Gastrocnemius medialis (tissue), 4 donors: ENCODE measurements at regions not wholly inside any gene's neighbourhood (a gene's known extent, or its start where the extent isn't known, plus 50 kb on each side); places are given as distances from the start of the nearest gene placed in this dataset.

Experiments used
- ATAC-seq, 2 donors: fragments of 150-250 bp; one replicate each; pipeline ENCODE4 v1.9.1; 2016
- DNase-seq, 2 donors: peaks; one replicate each; pipeline ENCODE4 v3.0.0-alpha.2; 2019
- H3K27ac ChIP-seq, 4 donors: fragments of 200-600 bp; sonication (generic); 1 replicate in 1 of 4; 2 replicates in 3 of 4; pipeline ENCODE4 v1.5.1; 2016 to 2018; ENCODE audit warnings: mild to moderate bottlenecking in 2 of 4, moderate library complexity in 1 of 4
- H3K27me3 ChIP-seq, 3 donors: fragments of 200-600 bp; sonication (generic) in 2 of 3; 1 replicate in 1 of 3; 2 replicates in 2 of 3; pipeline versions ENCODE4 v1.5.1 to v1.6.0; 2016 to 2019; ENCODE audit warnings: mild to moderate bottlenecking in 1 of 3, moderate library complexity in 1 of 3
- H3K36me3 ChIP-seq, 2 donors: fragments of 200-600 bp; sonication (generic) in 1 of 2; one replicate each; pipeline ENCODE4 v1.5.1; 2017 to 2018
- H3K4me1 ChIP-seq, 2 donors: fragments of 200-600 bp; sonication (generic) in 1 of 2; one replicate each; pipeline ENCODE4 v1.5.1; 2016 to 2017; ENCODE audit warnings: mild to moderate bottlenecking in 2 of 2
- H3K4me3 ChIP-seq, 4 donors: fragments of 200-600 bp; sonication (generic) in 3 of 4; 1 replicate in 1 of 4; 2 replicates in 3 of 4; pipeline ENCODE4 v1.5.1; 2016 to 2019; ENCODE audit warnings: mild to moderate bottlenecking in 2 of 4
- H3K9me3 ChIP-seq, 3 donors: fragments of 200-600 bp; sonication (generic) in 2 of 3; 1 replicate in 1 of 3; 2 replicates in 2 of 3; pipeline ENCODE4 v1.5.1; 2016 to 2019
- POLR2A ChIP-seq, 2 donors: fragments of 450-650 bp; IDR thresholded peaks; one replicate each; pipeline ENCODE4 v1.6.1; 2017; ENCODE audit warnings: antibody characterized with exemption in 2 of 2, mild to moderate bottlenecking in 2 of 2, moderate library complexity in 2 of 2
- in situ Hi-C, 4 donors: fragments of 200-750 bp; cut with MboI; loops; one replicate each; pipeline versions ENCODE4 v1.15.0 to v1.8.0; 2017; ENCODE audit warnings: low sequenced_read_pairs in 4 of 4
- intact Hi-C: fragments of 100-400 bp; cut with DNase I; formaldehyde crosslinking; loops from one replicate; pipeline ENCODE4 v1.15.1; 2023; ENCODE audit warnings: low total_unique reads
- TF ChIP-seq, protein P1 (sequence below), 5 experiments: fragments of 450-650 bp in 3 of 5; fragments of 200-600 bp in 2 of 5; sonication (generic) in 2 of 5; IDR thresholded peaks in 4 of 5; conservative IDR thresholded peaks in 1 of 5; 1 replicate in 4 of 5; 2 replicates in 1 of 5; pipeline ENCODE4 v1.5.1; 2016 to 2019; ENCODE audit warnings: antibody characterized with exemption in 5 of 5, mild to moderate bottlenecking in 3 of 5, moderate library complexity in 3 of 5

DNA sequence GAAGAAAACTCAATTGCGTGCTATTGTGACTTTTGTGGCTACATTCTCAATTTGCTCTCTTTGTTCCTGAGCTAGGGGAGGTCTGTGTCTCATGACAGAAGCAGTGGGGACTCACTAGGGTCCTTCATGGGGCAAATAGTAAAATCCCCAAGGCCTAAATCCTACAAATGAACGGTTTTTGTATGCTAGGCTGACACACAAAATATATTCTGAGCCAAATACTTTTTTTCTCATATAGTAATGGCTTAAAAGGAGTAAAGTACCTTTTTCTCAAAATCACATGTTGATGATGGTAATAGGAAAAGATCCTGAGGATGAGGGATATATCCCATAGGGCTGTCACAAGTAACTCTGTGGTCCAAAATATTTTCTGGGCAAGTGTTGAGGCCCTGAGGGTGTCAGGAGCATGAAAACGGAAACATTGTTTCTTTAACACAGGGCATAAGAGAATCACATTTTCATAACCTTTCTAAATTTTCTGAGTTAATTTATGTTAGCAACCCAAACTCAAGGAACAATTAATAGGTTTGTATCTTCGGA, 77.5 kb upstream of the CNTNAP4 start:
- Histone ChIP-seq H3K27ac (no peak overlapping the region), H3K36me3 (no peaks in the 10 kb centered on the region), H3K27me3 (no peaks in the 10 kb centered on the region), H3K4me3 (no peak overlapping the region), H3K4me1 (no peaks in the 10 kb centered on the region), H3K9me3 (no peaks in the 10 kb centered on the region)
- ATAC-seq (no peak), DNase-seq (no peak)
- TF ChIP-seq, protein P1, sequence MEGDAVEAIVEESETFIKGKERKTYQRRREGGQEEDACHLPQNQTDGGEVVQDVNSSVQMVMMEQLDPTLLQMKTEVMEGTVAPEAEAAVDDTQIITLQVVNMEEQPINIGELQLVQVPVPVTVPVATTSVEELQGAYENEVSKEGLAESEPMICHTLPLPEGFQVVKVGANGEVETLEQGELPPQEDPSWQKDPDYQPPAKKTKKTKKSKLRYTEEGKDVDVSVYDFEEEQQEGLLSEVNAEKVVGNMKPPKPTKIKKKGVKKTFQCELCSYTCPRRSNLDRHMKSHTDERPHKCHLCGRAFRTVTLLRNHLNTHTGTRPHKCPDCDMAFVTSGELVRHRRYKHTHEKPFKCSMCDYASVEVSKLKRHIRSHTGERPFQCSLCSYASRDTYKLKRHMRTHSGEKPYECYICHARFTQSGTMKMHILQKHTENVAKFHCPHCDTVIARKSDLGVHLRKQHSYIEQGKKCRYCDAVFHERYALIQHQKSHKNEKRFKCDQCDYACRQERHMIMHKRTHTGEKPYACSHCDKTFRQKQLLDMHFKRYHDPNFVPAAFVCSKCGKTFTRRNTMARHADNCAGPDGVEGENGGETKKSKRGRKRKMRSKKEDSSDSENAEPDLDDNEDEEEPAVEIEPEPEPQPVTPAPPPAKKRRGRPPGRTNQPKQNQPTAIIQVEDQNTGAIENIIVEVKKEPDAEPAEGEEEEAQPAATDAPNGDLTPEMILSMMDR (IDR thresholded peaks at IDR 0.05 in 4 of 5, conservative IDR thresholded peaks at IDR 0.05 in 1 of 5) = no peak
- TF ChIP-seq POLR2A (IDR thresholded peaks at IDR 0.05) = no peak
- in situ Hi-C loops = no loop called here
- intact Hi-C loops = no loop called here

DNA sequence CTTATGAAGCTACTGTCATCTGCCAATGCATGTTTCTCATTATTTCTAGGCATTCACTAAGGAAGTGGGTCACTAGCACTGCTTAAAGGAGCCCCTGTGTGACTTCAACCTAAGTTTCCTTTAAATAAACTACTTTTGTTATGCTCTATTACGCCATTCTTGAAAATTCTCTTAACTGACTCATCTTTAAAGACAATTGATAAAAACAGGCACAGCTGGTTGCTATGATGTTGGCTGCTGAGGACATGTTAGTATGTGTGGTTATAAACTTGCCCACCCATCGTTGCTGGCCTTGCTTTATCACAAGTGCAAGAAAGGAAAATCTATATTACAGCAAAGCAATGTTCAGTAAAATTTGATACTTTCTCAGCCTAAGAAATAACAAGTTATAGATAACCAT, 75.8 kb upstream of the CNTNAP4 start:
- no peaks in the 10 kb centered on the region for H3K4me1 ChIP-seq
- H3K36me3 ChIP-seq = no peaks in the 10 kb centered on the region
- ATAC-seq (no peak), DNase-seq (no peak)
- no peaks in the 10 kb centered on the region for H3K9me3 ChIP-seq
- intact Hi-C loops (no loop called here), in situ Hi-C loops (no loop called here)
- H3K4me3 ChIP-seq = no peak overlapping the region
- no peaks in the 10 kb centered on the region for H3K27me3 ChIP-seq
- TF ChIP-seq POLR2A (IDR thresholded peaks at IDR 0.05) = no peak
- TF ChIP-seq, protein P1 (IDR thresholded peaks at IDR 0.05 in 4 of 5, conservative IDR thresholded peaks at IDR 0.05 in 1 of 5) = no peak
- no peak overlapping the region for H3K27ac ChIP-seq

DNA sequence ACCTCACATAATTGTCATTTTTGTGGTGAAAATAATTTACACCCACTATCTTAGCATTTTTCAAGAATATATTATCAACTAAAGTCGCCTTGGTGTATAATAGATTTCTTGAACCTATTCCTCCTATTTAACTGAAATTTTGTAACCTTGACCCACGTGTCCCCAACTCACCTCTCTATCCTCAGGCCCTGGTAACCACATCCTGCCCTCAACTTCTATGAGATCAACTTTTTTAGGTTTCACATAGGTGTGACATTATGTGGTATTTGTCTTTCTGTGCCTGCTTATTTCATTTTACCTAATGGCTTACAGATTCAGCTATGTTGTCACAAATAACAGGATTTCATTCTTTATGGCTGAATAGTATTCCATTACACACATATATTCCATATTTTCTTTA, 73.0 kb upstream of the CNTNAP4 start:
- DNase-seq (no peak), ATAC-seq (no peak)
- no peak for TF ChIP-seq POLR2A (IDR thresholded peaks at IDR 0.05)
- TF ChIP-seq, protein P1 (IDR thresholded peaks at IDR 0.05 in 4 of 5, conservative IDR thresholded peaks at IDR 0.05 in 1 of 5) = no peak
- in situ Hi-C loops = no loop called here
- H3K4me1 ChIP-seq = no peaks in the 10 kb centered on the region
- intact Hi-C loops = no loop called here
- H3K27ac ChIP-seq = no peak overlapping the region
- no peaks in the 10 kb centered on the region for H3K27me3 ChIP-seq
- no peaks in the 10 kb centered on the region for H3K9me3 ChIP-seq
- no peaks in the 10 kb centered on the region for H3K36me3 ChIP-seq
- H3K4me3 ChIP-seq = no peak overlapping the region

DNA sequence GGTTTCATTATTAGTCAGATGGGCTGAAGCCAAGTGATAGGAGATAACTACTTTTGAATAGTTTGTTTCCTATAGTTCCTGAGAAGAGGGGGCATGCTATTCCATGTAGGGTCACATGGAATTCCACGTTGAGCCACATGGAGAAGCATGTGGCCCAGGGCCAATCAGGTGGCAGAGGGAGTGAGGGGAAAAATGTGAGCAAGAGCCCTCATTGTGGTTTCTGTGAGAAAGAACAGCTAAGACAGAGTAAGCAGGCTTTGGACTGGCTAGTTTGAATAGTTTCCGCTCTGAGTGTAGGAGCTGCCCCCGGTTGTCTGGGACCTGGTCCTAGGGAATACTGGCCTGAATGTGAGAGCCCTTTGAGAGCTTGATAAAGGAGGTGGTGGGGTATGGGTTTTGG, 69.9 kb upstream of the CNTNAP4 start:
- no peak for ATAC-seq
- Histone ChIP-seq H3K27ac (no peak overlapping the region), H3K36me3 (no peaks in the 10 kb centered on the region), H3K27me3 (no peaks in the 10 kb centered on the region), H3K4me1 (no peaks in the 10 kb centered on the region), H3K9me3 (no peaks in the 10 kb centered on the region), H3K4me3 (no peak overlapping the region)
- DNase-seq = no peak
- intact Hi-C loops = no loop called here
- in situ Hi-C loops = no loop called here
- TF ChIP-seq POLR2A (IDR thresholded peaks at IDR 0.05) = no peak
- TF ChIP-seq, protein P1 (IDR thresholded peaks at IDR 0.05 in 4 of 5, conservative IDR thresholded peaks at IDR 0.05 in 1 of 5) = no peak

DNA sequence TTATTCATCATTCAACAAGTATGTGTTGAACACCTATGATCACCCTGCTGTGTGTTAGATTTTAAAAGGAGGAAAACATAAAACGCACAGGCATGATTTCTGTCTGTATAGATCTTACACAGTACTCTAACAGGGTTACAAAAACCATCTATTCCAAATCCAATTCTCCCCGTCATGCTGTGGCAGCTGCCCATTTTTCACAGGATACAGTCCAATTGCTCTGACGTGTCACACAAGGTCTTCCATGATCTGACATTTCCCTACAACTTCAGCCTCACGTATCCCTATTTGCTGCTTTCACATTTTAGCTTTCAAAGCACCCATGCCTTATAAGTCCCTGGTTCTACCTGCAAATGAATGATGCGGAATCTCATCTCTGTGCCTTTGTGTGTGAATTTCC, 67.0 kb upstream of the CNTNAP4 start:
- no peak for TF ChIP-seq POLR2A (IDR thresholded peaks at IDR 0.05)
- TF ChIP-seq, protein P1 (IDR thresholded peaks at IDR 0.05 in 4 of 5, conservative IDR thresholded peaks at IDR 0.05 in 1 of 5) = no peak
- Histone ChIP-seq H3K9me3 (peaks cover 0 to 2% (median 0%) of the 10 kb centered on the region in 3 donors), H3K27me3 (no peaks in the 10 kb centered on the region), H3K36me3 (no peaks in the 10 kb centered on the region), H3K27ac (no peak overlapping the region), H3K4me3 (no peak overlapping the region), H3K4me1 (no peaks in the 10 kb centered on the region)
- in situ Hi-C loops (no loop called here), intact Hi-C loops (no loop called here)
- ATAC-seq = no peak
- no peak for DNase-seq
